MM.1S (cell line): ENCODE measurements at regions not wholly inside any gene's neighbourhood (a gene's known extent, or its start where the extent isn't known, plus 50 kb on each side); places are given as distances from the start of the nearest gene placed in this dataset.

Source experiments
- CTCF ChIP-seq: fragments of 300-600 bp; sonication (generic); IDR thresholded peaks from 2 replicates; pipeline ENCODE4 v1.5.1; 2016; ENCODE audit warnings: antibody characterized with exemption, low read length, mixed read lengths
- EZH2 ChIP-seq: fragments of 300-600 bp; sonication (generic); optimal IDR thresholded peaks from 2 replicates; pipeline ENCODE3; 2017; ENCODE audit warnings: low read depth, mild to moderate bottlenecking, antibody characterized with exemption, low read length, mixed read lengths
- EZH2phosphoT487 ChIP-seq: fragments of 300-600 bp; sonication (generic); IDR thresholded peaks from 2 replicates; pipeline ENCODE4 v1.6.1; 2018; ENCODE audit warnings: antibody characterized with exemption, low read length

DNA sequence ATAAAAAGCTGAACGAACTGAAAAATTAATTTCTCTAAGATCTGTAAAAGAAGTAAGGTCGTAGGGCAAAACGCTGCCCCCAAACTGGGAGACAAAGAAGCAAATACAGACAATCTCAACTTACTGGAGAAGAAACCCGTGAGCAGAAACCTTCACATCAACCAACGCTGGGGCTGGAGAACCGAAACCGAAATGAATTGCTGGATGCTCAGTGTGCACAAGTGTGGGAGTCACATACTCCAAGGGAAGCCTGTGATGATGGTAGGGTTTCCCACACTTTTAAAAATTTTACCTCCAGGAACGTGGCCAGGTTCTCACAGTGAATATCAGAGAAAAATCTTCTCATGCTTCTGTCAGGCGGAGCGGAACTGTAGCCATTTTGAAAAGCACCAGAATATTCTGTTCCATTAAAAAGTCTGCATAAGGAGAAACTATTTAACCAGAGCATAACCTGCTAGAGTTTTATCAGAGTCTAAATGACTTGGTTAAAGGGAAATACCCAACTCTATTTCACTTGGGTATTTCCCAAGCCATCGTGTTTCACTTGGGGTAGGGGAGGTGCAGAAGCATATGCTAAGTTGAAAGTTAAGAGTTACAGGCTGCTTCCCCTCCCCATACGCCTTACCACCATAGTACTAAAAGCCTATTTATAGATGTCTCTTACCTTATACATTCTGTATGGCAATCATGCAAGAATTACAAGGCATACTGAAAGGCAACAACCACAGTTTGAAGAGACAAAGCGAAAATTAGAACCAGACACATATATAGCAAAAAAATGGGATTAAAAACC lies 110.5 kb upstream of the SLITRK1 start:
- TF ChIP-seq EZH2, result no peak
- TF ChIP-seq EZH2phosphoT487, result no peak
- TF ChIP-seq CTCF, result no peak
